ENCODE measurements at regions not wholly inside any gene's neighbourhood (a gene's known extent, or its start where the extent isn't known, plus 50 kb on each side); places are given as distances from the start of the nearest gene placed in this dataset.
"Not testable (repeated sequence)": the region's sequence is repeated elsewhere in the genome, so short reads cannot be mapped to it uniquely, and the experiment has no call there.

DNA sequence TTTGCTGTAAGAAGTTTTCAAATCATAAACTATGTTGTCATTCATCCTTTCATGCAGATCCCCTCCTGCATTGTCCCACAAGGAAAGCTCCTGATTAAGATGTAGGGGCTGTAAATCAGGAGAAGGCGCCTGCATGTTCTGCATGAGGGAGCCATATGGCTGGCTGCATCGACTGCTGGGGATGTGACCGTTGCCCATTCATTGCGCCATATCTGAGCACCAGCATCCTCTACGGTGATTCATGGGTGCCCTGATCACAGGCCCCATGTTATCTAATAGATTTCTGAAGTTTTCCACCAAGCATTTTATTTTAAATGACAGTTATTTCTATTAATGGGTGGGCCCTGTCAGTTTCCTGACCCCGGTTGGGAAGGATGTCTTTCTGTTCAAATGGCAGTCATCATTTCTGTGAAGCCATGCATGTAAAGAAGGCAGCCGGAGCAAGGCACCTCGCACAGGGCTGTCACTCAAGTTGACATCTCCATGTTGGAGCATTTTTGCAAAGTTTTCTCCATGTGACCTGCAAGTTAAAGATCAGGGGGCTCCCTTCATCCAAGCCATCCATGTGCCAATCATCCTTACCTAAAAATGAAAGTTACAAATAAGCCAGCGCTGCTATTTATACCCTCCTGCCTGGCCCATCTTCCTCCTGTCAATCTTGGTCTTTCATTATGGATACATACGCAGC lies 128.8 kb downstream of the TEX36 start:
- no peak for DNase-seq (ENCODE audit: low spot score)

DNA sequence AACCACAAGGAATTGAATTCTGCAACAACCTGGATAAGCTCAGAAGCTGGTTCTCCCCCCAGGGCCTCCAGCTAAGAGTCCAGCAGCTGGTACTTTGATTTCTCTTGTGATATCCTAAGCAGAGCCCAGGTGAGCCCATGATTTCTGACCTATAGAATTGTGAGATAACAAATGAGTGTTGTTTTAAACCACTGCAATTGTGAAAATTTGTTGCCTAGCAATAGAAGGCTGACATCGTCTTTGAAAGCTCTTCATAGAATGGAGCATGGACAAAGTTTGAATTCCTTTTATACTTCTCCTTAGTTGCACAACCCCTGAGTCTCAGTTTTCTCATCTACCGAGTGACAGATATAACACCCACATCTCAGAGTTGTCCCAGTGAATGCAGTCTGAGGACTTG lies 129.9 kb downstream of the TEX36 start:
- DNase-seq (ENCODE audit: low spot score), result no peak

GRCh38 chr10:125551247-125551646 lies 131.7 kb downstream of the TEX36 start:
- no peak for DNase-seq (ENCODE audit: low spot score)

DNA sequence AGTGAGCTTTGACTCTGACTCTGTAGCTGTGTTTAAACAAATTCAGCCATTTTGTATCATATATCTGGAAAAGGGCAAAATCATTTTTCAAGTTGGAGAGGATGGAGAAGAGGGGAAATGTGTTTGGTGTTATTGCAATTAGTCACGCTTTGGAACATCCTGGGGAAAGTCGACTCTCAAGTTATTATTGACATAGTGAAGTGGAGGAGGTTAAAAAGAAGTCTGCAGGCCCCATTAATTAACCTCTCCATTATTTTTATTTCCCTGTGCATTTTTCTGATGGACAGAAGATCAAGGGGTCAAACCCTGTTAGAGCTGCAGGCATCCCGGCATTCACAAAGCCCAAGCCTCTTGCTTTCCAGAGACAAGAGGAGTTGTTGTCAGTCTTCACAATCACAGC lies 132.6 kb downstream of the TEX36 start:
- DNase-seq (ENCODE audit: low spot score), result no peak

DNA sequence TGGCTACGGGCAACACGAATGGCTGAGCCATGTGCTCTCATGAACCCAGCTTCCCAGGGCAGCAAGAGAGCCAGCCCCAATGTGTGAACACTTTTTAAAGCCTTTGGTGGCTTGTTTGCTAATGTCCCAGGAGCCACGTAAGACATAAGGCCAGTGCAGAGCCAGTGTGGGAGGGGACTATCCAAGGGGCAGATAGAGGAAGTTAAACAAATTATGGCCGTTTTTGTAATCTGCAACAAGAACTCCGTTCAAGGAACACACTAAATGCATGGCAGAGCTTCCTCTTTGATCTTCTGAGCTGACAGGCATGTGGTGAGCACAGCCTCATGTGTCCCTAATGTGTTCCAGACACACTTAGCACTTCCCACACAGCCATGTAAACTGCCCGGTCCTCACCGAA lies 133.3 kb downstream of the TEX36 start:
- no peak for DNase-seq (ENCODE audit: low spot score)

DNA sequence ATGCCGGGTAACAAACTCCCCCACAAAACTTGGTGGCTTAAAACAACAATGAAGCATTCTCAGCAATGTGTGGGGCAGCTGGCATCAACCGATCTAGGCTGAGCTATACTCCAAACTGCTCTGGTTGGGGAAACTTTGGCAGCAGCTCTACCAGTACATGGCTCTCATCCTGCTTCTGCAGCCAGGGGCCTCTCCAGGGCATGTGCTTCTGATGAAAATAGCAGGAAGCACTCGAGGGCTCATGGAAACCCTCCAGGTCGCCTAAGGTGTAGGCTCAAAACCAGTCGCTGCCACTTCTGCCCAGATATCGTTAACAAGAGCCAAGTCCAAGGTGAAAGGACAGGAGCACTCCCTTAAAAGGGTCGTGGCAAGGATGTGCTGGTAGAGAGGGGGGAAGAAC lies 134.1 kb downstream of the TEX36 start:
- no peak for DNase-seq (ENCODE audit: low spot score)

- DNase-seq (ENCODE audit: low spot score), result no peak
These were observed 134.6 kb downstream of the TEX36 start for GRCh38 chr10:125548356-125548755.

GRCh38 chr10:125547010-125547650 lies 135.8 kb downstream of the TEX36 start:
- DNase-seq (ENCODE audit: low spot score), result no peak

GRCh38 chr10:125543796-125544195 lies 139.2 kb downstream of the TEX36 start:
- DNase-seq (ENCODE audit: low spot score), result no peak

DNA sequence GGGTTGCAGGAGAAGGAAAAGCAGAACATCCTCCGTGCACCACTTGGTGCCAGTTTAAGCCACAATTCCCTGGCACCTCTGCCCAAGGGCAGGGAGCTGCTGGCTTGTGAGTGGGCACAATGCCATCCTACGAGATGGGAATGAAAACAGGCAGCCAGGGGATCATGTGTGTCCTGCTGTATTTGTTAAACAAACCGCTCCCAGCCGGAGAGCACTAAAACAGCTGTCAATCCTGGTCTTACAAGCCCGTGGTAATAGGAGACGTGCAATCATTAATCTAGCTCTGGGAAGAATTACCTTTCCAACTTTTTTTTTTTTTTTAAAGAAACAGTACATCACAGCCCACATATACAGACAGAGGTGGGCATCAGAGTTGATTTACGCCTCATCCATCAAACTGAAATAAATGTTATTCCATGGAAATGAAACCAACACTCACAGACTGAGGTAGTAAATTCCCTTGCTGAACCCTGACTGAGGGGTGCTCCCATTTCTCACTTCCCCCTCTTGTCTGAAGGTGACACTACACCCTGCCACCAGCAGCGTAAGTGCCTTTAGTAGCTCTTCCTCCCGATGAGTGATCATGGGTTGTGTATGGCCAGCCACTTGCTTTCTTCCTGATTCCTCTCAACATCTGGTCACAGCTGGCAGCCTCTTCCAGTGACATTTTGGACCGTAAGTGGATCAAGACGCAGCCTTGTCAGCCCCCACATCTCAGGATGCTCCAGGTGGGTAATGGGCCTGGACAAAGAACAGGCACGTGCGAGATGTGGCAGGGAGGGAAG lies 143.8 kb downstream of the TEX36 start:
- DNase-seq (ENCODE audit: low spot score), result peak; percentile 79

DNA sequence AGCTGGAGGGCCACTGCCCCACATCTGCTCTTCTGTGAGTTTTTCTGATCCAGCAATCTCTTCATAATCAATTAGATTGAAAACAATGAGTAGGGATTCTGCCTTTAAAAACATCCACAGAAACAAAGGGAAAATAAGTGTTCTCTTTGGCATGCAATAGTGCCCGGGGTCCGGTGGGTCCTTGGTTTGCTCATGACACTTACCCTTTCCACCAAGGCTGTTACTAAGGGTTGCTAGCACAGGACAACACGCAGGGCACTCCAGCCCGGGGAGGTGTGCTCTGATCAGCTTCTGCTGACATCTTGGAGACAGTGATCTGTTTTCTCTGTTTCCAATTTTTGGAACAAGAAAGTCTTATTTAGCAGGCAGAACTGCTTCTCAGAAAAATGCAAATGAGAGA lies 146.7 kb downstream of the TEX36 start:
- DNase-seq (ENCODE audit: low spot score), result no peak

- no peak for DNase-seq (ENCODE audit: low spot score)
These were observed 147.4 kb downstream of the TEX36 start for GRCh38 chr10:125535559-125535958.

- no peak for DNase-seq (ENCODE audit: low spot score)
These were observed 148.4 kb downstream of the TEX36 start for GRCh38 chr10:125534515-125534914.

GRCh38 chr10:125533866-125534265 lies 149.1 kb downstream of the TEX36 start:
- no peak for DNase-seq (ENCODE audit: low spot score)

DNA sequence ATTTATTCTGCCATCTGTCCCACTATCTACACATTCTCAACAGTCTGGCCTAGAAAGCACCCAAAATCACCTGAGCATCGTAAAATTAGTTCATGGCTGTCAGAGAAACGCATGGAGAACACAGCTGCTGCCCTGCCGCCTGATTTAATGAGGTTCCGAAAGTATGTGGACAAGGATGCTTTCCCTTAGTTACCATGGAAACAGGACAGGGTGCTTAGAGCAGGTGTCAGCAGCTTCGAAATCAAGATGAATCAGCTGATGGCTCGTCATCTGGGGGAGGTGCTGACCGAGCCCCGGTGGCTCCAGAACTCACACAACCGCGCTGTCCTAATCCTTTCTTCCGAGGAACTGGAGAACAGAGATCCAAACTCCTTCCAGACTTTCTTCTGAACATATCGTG lies 151.5 kb downstream of the TEX36 start:
- no peak for DNase-seq (ENCODE audit: low spot score)

- no peak for DNase-seq (ENCODE audit: low spot score)
These were observed 159.6 kb downstream of the TEX36 start for GRCh38 chr10:125523347-125523746.

- DNase-seq (ENCODE audit: low spot score), result peak; percentile 29
These were observed 161.0 kb downstream of the TEX36 start for GRCh38 chr10:125521721-125522680.

DNA sequence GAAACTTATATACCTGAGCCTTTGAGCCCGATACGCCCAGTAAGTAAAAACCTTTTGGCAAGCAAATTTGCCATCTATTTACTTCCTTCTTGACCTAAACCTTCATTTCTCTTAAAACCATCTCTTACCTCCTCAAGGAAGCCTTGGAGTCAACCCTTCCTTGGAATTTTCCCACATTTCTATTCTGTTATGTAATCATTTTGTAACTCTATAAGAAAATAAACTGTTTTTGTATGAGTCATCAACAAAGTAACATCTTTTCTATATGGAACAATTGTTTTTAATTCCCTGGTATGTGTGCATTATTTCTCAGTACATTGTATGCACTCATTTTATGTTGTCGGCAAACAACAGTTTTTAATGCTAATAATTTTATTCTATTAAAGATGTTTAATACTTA lies 162.0 kb downstream of the TEX36 start:
- no peak for DNase-seq (ENCODE audit: low spot score)

DNA sequence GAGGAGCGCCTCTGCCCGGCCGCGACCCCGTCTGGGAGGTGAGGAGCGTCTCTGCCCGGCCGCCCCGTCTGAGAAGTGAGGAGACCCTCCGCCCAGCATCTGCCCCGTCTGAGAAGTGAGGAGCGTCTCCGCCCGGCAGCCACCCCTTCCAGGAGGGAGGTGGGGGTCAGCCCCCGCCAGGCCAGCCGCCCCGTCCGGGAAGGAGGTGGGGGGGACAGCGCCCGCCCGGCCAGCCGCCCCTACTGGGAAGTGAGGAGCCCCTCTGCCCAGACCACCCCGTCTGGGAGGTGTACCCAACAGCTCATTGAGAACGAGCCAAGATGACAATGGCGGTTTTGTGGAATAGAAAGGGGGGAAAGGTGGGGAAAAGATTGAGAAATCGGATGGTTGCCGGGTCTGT lies 164.6 kb downstream of the TEX36 start:
- not testable (repeated sequence) for DNase-seq (ENCODE audit: low spot score)

- DNase-seq (ENCODE audit: low spot score), result no peak
These were observed 167.4 kb downstream of the TEX36 start for GRCh38 chr10:125515571-125515970.

- no peak for DNase-seq (ENCODE audit: low spot score)
These were observed 168.5 kb downstream of the TEX36 start for GRCh38 chr10:125514206-125515162.

Data from H4 (cell line).